Ishikawa (cell line): ENCODE measurements at regions not wholly inside any gene's neighbourhood (a gene's known extent, or its start where the extent isn't known, plus 50 kb on each side); places are given as distances from the start of the nearest gene placed in this dataset.

Source experiments
- CEBPB ChIP-seq: IDR thresholded peaks from 2 replicates; pipeline ENCODE4 v1.6.1; 2012
- CREB1 ChIP-seq: IDR thresholded peaks from 2 replicates; pipeline ENCODE4 v1.6.1; 2012; ENCODE audit warnings: low read depth
- EGR1 ChIP-seq: IDR thresholded peaks from 2 replicates; pipeline ENCODE4 v1.6.1; 2012
- EP300 ChIP-seq: IDR thresholded peaks from 2 replicates; pipeline ENCODE4 v1.6.1; 2012; ENCODE audit warnings: borderline replicate concordance
- FOXM1 ChIP-seq: IDR thresholded peaks from 2 replicates; pipeline ENCODE4 v1.6.1; 2012; ENCODE audit warnings: low read depth, borderline replicate concordance
- NFIC ChIP-seq: IDR thresholded peaks from 2 replicates; pipeline ENCODE4 v1.6.1; 2012
- RAD21 ChIP-seq: IDR thresholded peaks from 2 replicates; pipeline ENCODE4 v1.6.1; 2012; ENCODE audit warnings: low read depth
- TAF1 ChIP-seq: IDR thresholded peaks from 2 replicates; pipeline ENCODE4 v1.6.1; 2012; ENCODE audit warnings: low read depth, mild to moderate bottlenecking
- TCF12 ChIP-seq: IDR thresholded peaks from 2 replicates; pipeline ENCODE4 v1.6.1; 2012; ENCODE audit warnings: low read depth
- TEAD4 ChIP-seq: IDR thresholded peaks from 2 replicates; pipeline ENCODE4 v1.6.1; 2012
- YY1 ChIP-seq: IDR thresholded peaks from 2 replicates; pipeline ENCODE4 v1.6.1; 2012; ENCODE audit warnings: low read depth
- ZBTB7A ChIP-seq: IDR thresholded peaks from 2 replicates; pipeline ENCODE4 v1.6.1; 2012; ENCODE audit warnings: low read depth
- TF ChIP-seq, protein P1 (sequence below): IDR thresholded peaks from 2 replicates; pipeline ENCODE4 v1.6.1; 2012
- TF ChIP-seq, protein P2 (sequence below): IDR thresholded peaks from 2 replicates; pipeline ENCODE4 v1.6.1; 2012; ENCODE audit warnings: low read depth, mild to moderate bottlenecking
- TF ChIP-seq, protein P3 (sequence below): IDR thresholded peaks from 2 replicates; pipeline ENCODE4 v1.6.1; 2012

DNA sequence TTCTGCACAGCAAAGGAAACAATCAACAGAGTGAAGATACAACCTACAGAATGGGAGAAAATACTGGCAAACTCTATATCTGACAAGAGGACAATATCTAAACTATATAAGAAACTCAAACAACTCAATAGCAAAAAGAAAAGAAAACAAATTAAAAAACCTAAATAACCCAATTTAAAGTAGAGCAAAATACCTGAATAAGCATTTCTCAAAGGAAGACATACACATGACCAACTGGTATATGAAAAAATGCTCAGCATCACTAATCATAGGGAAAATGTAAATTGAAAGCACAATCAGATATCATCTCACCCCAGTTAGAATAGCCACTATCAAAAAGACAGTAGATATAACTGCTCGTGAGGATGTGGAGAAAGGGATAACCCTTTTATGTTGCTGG, 87.8 kb upstream of the FOXA2 start:
- TF ChIP-seq, protein P1, sequence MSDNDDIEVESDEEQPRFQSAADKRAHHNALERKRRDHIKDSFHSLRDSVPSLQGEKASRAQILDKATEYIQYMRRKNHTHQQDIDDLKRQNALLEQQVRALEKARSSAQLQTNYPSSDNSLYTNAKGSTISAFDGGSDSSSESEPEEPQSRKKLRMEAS, result no peak
- TF ChIP-seq, protein P2, sequence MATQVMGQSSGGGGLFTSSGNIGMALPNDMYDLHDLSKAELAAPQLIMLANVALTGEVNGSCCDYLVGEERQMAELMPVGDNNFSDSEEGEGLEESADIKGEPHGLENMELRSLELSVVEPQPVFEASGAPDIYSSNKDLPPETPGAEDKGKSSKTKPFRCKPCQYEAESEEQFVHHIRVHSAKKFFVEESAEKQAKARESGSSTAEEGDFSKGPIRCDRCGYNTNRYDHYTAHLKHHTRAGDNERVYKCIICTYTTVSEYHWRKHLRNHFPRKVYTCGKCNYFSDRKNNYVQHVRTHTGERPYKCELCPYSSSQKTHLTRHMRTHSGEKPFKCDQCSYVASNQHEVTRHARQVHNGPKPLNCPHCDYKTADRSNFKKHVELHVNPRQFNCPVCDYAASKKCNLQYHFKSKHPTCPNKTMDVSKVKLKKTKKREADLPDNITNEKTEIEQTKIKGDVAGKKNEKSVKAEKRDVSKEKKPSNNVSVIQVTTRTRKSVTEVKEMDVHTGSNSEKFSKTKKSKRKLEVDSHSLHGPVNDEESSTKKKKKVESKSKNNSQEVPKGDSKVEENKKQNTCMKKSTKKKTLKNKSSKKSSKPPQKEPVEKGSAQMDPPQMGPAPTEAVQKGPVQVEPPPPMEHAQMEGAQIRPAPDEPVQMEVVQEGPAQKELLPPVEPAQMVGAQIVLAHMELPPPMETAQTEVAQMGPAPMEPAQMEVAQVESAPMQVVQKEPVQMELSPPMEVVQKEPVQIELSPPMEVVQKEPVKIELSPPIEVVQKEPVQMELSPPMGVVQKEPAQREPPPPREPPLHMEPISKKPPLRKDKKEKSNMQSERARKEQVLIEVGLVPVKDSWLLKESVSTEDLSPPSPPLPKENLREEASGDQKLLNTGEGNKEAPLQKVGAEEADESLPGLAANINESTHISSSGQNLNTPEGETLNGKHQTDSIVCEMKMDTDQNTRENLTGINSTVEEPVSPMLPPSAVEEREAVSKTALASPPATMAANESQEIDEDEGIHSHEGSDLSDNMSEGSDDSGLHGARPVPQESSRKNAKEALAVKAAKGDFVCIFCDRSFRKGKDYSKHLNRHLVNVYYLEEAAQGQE, result no peak
- TF ChIP-seq NFIC (no peak), RAD21 (no peak), FOXM1 (no peak), ZBTB7A (no peak), YY1 (no peak), TAF1 (no peak), CEBPB (no peak), TCF12 (no peak), TEAD4 (no peak), CREB1 (no peak)
- TF ChIP-seq, protein P3, sequence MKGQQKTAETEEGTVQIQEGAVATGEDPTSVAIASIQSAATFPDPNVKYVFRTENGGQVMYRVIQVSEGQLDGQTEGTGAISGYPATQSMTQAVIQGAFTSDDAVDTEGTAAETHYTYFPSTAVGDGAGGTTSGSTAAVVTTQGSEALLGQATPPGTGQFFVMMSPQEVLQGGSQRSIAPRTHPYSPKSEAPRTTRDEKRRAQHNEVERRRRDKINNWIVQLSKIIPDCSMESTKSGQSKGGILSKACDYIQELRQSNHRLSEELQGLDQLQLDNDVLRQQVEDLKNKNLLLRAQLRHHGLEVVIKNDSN, result no peak

DNA sequence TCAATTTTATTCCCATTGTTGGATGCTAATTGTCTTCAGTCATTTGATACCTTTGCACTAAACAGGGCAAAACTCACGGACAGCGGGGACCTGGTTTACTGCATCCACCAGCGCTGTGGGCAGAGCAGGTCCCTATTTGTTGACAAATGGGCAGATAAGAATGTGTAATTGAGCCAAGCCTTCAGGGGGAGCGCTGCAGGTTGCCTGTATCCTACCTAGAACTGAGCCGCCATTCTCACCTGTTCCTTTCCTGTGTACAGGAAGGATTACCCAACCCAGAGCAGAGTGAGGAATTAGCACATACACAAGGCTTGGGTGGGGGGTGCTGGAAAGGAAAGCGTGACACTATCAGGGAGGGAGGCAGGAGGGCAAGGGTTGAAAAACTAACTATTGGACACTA, 89.1 kb upstream of the FOXA2 start:
- TF ChIP-seq CEBPB (no peak), TAF1 (no peak), CREB1 (no peak)
- TF ChIP-seq, protein P3, result no peak
- TF ChIP-seq, protein P2, result no peak

DNA sequence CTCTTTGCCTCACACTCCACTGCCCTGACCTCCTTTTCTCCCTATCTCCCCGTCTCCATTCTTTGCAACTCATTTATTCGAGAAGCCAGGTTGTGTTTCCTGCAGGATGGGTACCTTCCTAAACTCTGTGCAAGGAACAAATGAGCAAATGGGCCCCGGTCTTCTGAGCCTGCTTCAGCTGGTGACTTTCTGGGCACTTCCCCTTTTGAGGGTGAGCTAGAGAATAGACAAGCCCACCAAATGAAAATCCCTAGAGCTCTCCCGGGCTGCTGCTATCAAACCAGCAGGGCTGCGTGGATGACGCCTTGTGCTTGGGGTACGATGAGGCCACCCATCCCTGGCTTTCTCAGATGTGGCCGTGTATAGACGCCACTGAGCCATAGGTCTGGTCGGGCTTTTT, 91.0 kb upstream of the FOXA2 start:
- no peak for TF ChIP-seq RAD21
- no peak for TF ChIP-seq TEAD4
- no peak for TF ChIP-seq TAF1

DNA sequence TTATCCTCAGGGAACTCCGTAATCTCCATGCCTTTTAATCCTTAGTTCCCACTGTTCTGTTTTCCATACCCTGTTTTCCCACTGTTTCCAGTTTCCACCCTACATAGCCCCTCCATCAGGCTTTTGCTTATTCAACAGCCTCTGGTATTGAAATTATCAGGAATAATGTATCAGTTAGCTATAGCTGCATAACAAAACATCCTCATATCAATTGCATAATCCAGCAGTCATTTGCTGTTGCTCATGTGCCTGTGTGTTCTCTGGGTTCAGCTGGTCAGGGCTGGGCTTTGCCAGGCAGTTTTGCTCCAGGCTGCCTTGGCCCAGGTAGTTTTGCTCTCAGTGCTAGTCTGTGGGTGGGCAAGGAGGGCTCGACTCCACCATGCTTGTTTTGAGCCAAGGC, 94.3 kb upstream of the FOXA2 start:
- TF ChIP-seq RAD21 (no peak), CREB1 (no peak), TEAD4 (no peak), FOXM1 (no peak), TCF12 (no peak), EP300 (no peak), EGR1 (no peak), TAF1 (no peak)
- TF ChIP-seq, protein P3, result no peak
- TF ChIP-seq, protein P1, result no peak

DNA sequence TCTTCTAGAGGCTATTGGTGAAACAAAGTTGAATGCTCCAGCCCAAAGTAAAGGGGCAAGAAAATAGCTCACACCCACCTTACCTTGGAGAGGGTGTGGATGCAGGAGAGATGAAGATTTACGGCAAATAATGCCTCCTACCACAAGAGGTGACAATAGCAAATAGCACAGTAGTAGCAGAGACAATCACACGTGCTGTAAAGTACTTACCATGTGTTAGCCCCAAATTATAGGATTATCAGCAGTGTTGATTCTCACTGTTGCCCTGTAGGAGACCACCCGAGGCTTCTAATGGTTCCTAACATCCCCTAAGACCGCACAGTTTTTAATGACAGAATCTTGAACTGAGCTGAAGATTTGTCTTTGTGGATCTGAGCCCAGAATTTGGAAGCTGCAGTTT, 94.8 kb upstream of the FOXA2 start:
- TF ChIP-seq EGR1 (no peak), YY1 (no peak), TAF1 (no peak), TCF12 (no peak), CEBPB (no peak), NFIC (no peak), RAD21 (no peak)
- TF ChIP-seq, protein P3, result no peak
- TF ChIP-seq, protein P2, result no peak
